ENCODE measurements at regions not wholly inside any gene's neighbourhood (a gene's known extent, or its start where the extent isn't known, plus 50 kb on each side); places are given as distances from the start of the nearest gene placed in this dataset.

DNA sequence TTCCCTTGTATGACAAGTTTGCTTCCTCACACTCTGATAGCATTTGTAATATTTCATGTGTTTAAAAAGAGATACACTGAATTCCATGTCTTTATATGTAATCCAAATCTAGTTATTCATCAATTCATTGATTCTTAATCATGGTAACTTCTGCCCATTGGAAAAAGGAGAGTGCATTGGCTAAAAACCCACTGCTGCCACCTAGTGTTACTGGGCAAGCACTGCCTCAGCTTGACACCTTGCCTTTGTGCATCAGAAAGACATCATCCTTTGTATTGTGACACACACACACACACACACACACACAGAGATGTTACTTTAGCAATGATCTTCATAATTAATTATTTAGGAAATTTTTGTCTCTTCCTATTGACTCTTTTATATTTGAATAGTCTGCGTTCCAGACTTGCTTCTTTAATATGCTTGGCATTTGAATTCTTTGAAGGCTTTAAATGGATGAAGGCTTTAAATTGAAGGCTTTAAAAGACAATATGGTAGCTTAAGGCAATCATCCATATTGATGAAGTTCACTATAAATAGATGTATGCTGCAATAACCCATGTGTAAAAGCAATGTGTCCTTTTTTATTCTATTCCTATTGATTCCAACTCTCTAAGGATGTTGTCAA lies 414.2 kb upstream of the CHST9 start:
- TF ChIP-seq, protein P1, sequence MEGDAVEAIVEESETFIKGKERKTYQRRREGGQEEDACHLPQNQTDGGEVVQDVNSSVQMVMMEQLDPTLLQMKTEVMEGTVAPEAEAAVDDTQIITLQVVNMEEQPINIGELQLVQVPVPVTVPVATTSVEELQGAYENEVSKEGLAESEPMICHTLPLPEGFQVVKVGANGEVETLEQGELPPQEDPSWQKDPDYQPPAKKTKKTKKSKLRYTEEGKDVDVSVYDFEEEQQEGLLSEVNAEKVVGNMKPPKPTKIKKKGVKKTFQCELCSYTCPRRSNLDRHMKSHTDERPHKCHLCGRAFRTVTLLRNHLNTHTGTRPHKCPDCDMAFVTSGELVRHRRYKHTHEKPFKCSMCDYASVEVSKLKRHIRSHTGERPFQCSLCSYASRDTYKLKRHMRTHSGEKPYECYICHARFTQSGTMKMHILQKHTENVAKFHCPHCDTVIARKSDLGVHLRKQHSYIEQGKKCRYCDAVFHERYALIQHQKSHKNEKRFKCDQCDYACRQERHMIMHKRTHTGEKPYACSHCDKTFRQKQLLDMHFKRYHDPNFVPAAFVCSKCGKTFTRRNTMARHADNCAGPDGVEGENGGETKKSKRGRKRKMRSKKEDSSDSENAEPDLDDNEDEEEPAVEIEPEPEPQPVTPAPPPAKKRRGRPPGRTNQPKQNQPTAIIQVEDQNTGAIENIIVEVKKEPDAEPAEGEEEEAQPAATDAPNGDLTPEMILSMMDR (IDR thresholded peaks at IDR 0.05; ENCODE audit: control extremely low read depth, extremely low read depth, low read depth, missing control alignments): peak; percentile 85
- ChIA-PET POLR2A (no interaction called here), CTCF (interaction anchor here (0.9 to 2.1 kb wide), 8 partner anchors 10 to 594 kb away, joined by 3 to 17 read pairs (median 8); no protein-coding TSS in a partner anchor)
- DNase-seq (ENCODE audit: extremely low spot score): peak; percentile 23

GRCh38 chr18:27595113-27595838 lies 410.2 kb upstream of the CHST9 start:
- ChIA-PET POLR2A (no interaction called here), CTCF (interaction anchor here (1.3 to 6.4 kb wide), 3 partner anchors 10 to 20 kb away, joined by 3 to 61 read pairs (median 3); no protein-coding TSS in a partner anchor)

GRCh38 chr18:27585602-27586173 lies 400.6 kb upstream of the CHST9 start:
- DNase-seq (ENCODE audit: extremely low spot score): no peak
- ChIA-PET POLR2A (no interaction called here), CTCF (interaction anchor here (1.0 to 3.3 kb wide), 6 partner anchors 10 to 99 kb away, joined by 3 to 17 read pairs (median 3); no protein-coding TSS in a partner anchor)
- TF ChIP-seq, protein P1 (IDR thresholded peaks at IDR 0.05; ENCODE audit: control extremely low read depth, extremely low read depth, low read depth, missing control alignments): no peak

More at GRCh38 chr18:27595113-27595838, 410.2 kb upstream of the CHST9 start:
- no peak for DNase-seq (ENCODE audit: extremely low spot score)
- TF ChIP-seq, protein P1 (IDR thresholded peaks at IDR 0.05; ENCODE audit: control extremely low read depth, extremely low read depth, low read depth, missing control alignments): no peak

DNA sequence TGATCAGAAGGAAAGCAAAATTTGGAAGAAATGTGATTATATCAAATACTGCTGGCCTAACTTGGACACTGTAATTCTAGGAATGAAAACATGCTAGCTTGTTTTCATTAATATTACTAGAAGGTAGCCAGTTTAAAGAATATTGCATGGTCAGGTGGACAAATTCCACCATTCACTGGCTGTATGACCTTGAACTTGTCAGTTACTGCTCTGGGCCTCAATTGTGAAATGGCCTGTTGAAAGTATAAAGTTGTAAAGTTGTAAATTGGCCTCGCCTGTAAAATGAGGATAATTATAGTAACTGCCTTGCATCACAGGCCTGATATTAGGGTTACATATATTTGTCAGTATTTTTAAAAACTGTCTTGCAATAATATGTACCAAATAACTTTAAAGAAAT lies 398.4 kb upstream of the CHST9 start:
- DNase-seq (ENCODE audit: extremely low spot score): no peak
- POLR2A ChIA-PET: no interaction called here
- CTCF ChIA-PET: no interaction called here
- TF ChIP-seq, protein P1 (IDR thresholded peaks at IDR 0.05; ENCODE audit: control extremely low read depth, extremely low read depth, low read depth, missing control alignments): no peak

GRCh38 chr18:27582760-27583412 lies 397.8 kb upstream of the CHST9 start:
- ChIA-PET CTCF (no interaction called here), POLR2A (no interaction called here)
- TF ChIP-seq, protein P1 (IDR thresholded peaks at IDR 0.05; ENCODE audit: control extremely low read depth, extremely low read depth, low read depth, missing control alignments): no peak
- DNase-seq (ENCODE audit: extremely low spot score): no peak

GRCh38 chr18:27581296-27581904 lies 396.3 kb upstream of the CHST9 start:
- DNase-seq (ENCODE audit: extremely low spot score): no peak
- TF ChIP-seq, protein P1 (IDR thresholded peaks at IDR 0.05; ENCODE audit: control extremely low read depth, extremely low read depth, low read depth, missing control alignments): no peak
- CTCF ChIA-PET: interaction anchor here (1.7 kb wide), 1 partner anchor 10 kb away, joined by 5 read pairs; no protein-coding TSS in a partner anchor
- POLR2A ChIA-PET: no interaction called here

Data from GM10248 (cell line).